BE2C (cell line): ENCODE measurements at regions not wholly inside any gene's neighbourhood (a gene's known extent, or its start where the extent isn't known, plus 50 kb on each side); places are given as distances from the start of the nearest gene placed in this dataset.

Experiments used
- DNase-seq: peaks from one replicate; pipeline ENCODE4 v3.0.0-alpha.2; 2020
- H3K27me3 ChIP-seq: fragments of 250-450 bp; sonication (Bioruptor Pico); 2 replicates; pipeline ENCODE4 v1.5.1; 2020; ENCODE audit warnings: mild to moderate bottlenecking
- H3K36me3 ChIP-seq: fragments of 250-450 bp; sonication (Bioruptor Pico); 2 replicates; pipeline ENCODE4 v1.5.1; 2020; ENCODE audit warnings: mild to moderate bottlenecking
- H3K4me1 ChIP-seq: fragments of 250-450 bp; sonication (Bioruptor Pico); 2 replicates; pipeline ENCODE4 v1.5.1; 2020
- H3K4me3 ChIP-seq: 2 replicates; pipeline ENCODE4 v1.5.1; 2011; ENCODE audit warnings: low read depth, low read length
- H3K9me3 ChIP-seq: fragments of 250-450 bp; sonication (Bioruptor Pico); 2 replicates; pipeline ENCODE4 v1.5.1; 2020
- CTCF ChIP-seq: IDR thresholded peaks from 2 replicates; pipeline ENCODE4 v1.5.1; 2012; ENCODE audit warnings: mild to moderate bottlenecking, low read depth, low read length

GRCh38 chr13:22064854-22065620 is 394.2 kb downstream of the FGF9 start:
- H3K9me3 ChIP-seq = no peaks in the 10 kb centered on the region
- H3K36me3 ChIP-seq = no peaks in the 10 kb centered on the region
- no peak for TF ChIP-seq CTCF
- H3K27me3 ChIP-seq = no peaks in the 10 kb centered on the region
- no peak overlapping the region for H3K4me3 ChIP-seq
- no peaks in the 10 kb centered on the region for H3K4me1 ChIP-seq
- DNase-seq = no peak

- DNase-seq = no peak
- no peaks in the 10 kb centered on the region for H3K4me1 ChIP-seq
- H3K27me3 ChIP-seq = no peaks in the 10 kb centered on the region
- H3K9me3 ChIP-seq = no peaks in the 10 kb centered on the region
- no peak for TF ChIP-seq CTCF
- H3K4me3 ChIP-seq = no peak overlapping the region
- H3K36me3 ChIP-seq = no peaks in the 10 kb centered on the region
Observed at GRCh38 chr13:22073718-22074117, 402.8 kb downstream of the FGF9 start.

GRCh38 chr13:22074403-22074802 is 403.5 kb downstream of the FGF9 start:
- no peak overlapping the region for H3K4me3 ChIP-seq
- no peak for DNase-seq
- no peaks in the 10 kb centered on the region for H3K36me3 ChIP-seq

GRCh38 chr13:22076658-22077057 is 405.8 kb downstream of the FGF9 start:
- H3K9me3 ChIP-seq = no peaks in the 10 kb centered on the region
- no peaks in the 10 kb centered on the region for H3K4me1 ChIP-seq
- H3K36me3 ChIP-seq = no peaks in the 10 kb centered on the region
- no peak for DNase-seq
- H3K27me3 ChIP-seq = no peaks in the 10 kb centered on the region
- no peak overlapping the region for H3K4me3 ChIP-seq
- no peak for TF ChIP-seq CTCF

More at GRCh38 chr13:22074403-22074802, 403.5 kb downstream of the FGF9 start:
- TF ChIP-seq CTCF = no peak
- H3K9me3 ChIP-seq = no peaks in the 10 kb centered on the region
- H3K27me3 ChIP-seq = no peaks in the 10 kb centered on the region
- no peaks in the 10 kb centered on the region for H3K4me1 ChIP-seq

GRCh38 chr13:22077205-22077683 is 406.4 kb downstream of the FGF9 start:
- no peak for TF ChIP-seq CTCF
- H3K27me3 ChIP-seq = no peaks in the 10 kb centered on the region
- H3K9me3 ChIP-seq = no peaks in the 10 kb centered on the region
- DNase-seq = no peak
- H3K36me3 ChIP-seq = no peaks in the 10 kb centered on the region
- no peak overlapping the region for H3K4me3 ChIP-seq
- H3K4me1 ChIP-seq = no peaks in the 10 kb centered on the region

GRCh38 chr13:22077764-22078163 is 406.9 kb downstream of the FGF9 start:
- no peaks in the 10 kb centered on the region for H3K9me3 ChIP-seq
- no peak for TF ChIP-seq CTCF
- no peaks in the 10 kb centered on the region for H3K36me3 ChIP-seq
- DNase-seq = no peak
- H3K4me3 ChIP-seq = no peak overlapping the region
- no peaks in the 10 kb centered on the region for H3K4me1 ChIP-seq
- no peaks in the 10 kb centered on the region for H3K27me3 ChIP-seq
